AG08395 (cell line): ENCODE measurements at regions not wholly inside any gene's neighbourhood (a gene's known extent, or its start where the extent isn't known, plus 50 kb on each side); places are given as distances from the start of the nearest gene placed in this dataset.
"Not testable (repeated sequence)": the region's sequence is repeated elsewhere in the genome, so short reads cannot be mapped to it uniquely, and the experiment has no call there.

Experiments used
- DNase-seq: peaks from one replicate; pipeline ENCODE4 v3.0.0; 2012; ENCODE audit warnings: mixed read lengths, low spot score

- DNase-seq = no peak
Observed at GRCh38 chr5:169413416-169413815, 112.5 kb upstream of the SLIT3 start.

- no peak for DNase-seq
Observed at GRCh38 chr5:169412831-169413230, 111.9 kb upstream of the SLIT3 start.

- DNase-seq = no peak
Observed at GRCh38 chr5:169411786-169412430, 111.0 kb upstream of the SLIT3 start.

- no peak for DNase-seq
Observed at GRCh38 chr5:169410996-169411783, 110.3 kb upstream of the SLIT3 start.

GRCh38 chr5:169408731-169409130 is 107.8 kb upstream of the SLIT3 start:
- DNase-seq = no peak

GRCh38 chr5:169408171-169408570 is 107.2 kb upstream of the SLIT3 start:
- DNase-seq = no peak

- peak; percentile 51 for DNase-seq
Observed at GRCh38 chr5:169404223-169404622, 103.3 kb upstream of the SLIT3 start.

- no peak for DNase-seq
Observed at GRCh38 chr5:169398515-169398914, 97.6 kb upstream of the SLIT3 start.

GRCh38 chr5:169395136-169395535 is 94.2 kb upstream of the SLIT3 start:
- DNase-seq = no peak

- no peak for DNase-seq
Observed at GRCh38 chr5:169394371-169394770, 93.4 kb upstream of the SLIT3 start.

GRCh38 chr5:169393907-169394306 is 93.0 kb upstream of the SLIT3 start:
- DNase-seq = no peak

GRCh38 chr5:169390265-169390664 is 89.3 kb upstream of the SLIT3 start:
- DNase-seq = no peak

GRCh38 chr5:169389318-169389717 is 88.4 kb upstream of the SLIT3 start:
- no peak for DNase-seq

- DNase-seq = no peak
Observed at GRCh38 chr5:169385636-169386035, 84.7 kb upstream of the SLIT3 start.

GRCh38 chr5:169384661-169385060 is 83.7 kb upstream of the SLIT3 start:
- DNase-seq = peak; percentile 19

- no peak for DNase-seq
Observed at GRCh38 chr5:169374761-169375160, 73.8 kb upstream of the SLIT3 start.

- DNase-seq = no peak
Observed at GRCh38 chr5:169374111-169374510, 73.2 kb upstream of the SLIT3 start.

- not testable (repeated sequence) for DNase-seq
Observed at GRCh38 chr5:169371801-169372200, 70.9 kb upstream of the SLIT3 start.

GRCh38 chr5:169369130-169369529 is 68.2 kb upstream of the SLIT3 start:
- no peak for DNase-seq

GRCh38 chr5:169367861-169368260 is 66.9 kb upstream of the SLIT3 start:
- no peak for DNase-seq

GRCh38 chr5:169357291-169357690 is 56.4 kb upstream of the SLIT3 start:
- no peak for DNase-seq

- no peak for DNase-seq
Observed at GRCh38 chr5:169356811-169357210, 55.9 kb upstream of the SLIT3 start.

- no peak for DNase-seq
Observed at GRCh38 chr5:169356181-169356580, 55.2 kb upstream of the SLIT3 start.

GRCh38 chr5:169354921-169355320 is 54.0 kb upstream of the SLIT3 start:
- DNase-seq = no peak
